ENCODE measurements at regions not wholly inside any gene's neighbourhood (a gene's known extent, or its start where the extent isn't known, plus 50 kb on each side); places are given as distances from the start of the nearest gene placed in this dataset.

DNA sequence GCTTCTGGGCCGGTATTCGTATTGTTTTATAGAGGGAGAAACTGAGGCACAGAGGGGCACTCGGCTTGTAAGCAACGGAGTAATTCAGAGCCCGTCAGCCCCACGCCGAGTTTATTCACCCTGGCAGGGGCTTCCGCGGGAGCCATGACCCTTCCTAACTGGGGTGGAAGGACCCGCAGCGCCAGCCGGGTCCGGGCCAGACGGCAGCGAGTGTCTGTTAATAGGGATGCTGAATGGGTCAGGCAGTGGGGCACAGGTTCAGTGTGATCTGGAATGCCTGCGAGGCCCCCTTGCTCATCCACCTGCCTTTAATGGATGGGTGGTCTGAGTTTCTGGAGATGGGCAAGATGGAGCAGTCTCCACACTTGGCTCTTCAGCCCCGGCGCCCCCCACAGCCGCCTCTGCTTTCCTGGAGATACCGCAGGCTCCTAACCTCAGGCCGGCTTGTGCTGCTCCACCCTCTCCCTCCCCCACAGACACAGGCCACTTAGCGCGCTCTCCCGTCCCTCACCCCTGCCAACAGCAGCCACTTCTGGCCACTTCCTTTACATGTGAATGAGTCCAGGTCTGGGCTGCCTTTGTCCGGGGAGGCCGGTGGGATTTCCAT lies 147.1 kb downstream of the ERCC6L2 start:
- DNase-seq, result peak; percentile 85

DNA sequence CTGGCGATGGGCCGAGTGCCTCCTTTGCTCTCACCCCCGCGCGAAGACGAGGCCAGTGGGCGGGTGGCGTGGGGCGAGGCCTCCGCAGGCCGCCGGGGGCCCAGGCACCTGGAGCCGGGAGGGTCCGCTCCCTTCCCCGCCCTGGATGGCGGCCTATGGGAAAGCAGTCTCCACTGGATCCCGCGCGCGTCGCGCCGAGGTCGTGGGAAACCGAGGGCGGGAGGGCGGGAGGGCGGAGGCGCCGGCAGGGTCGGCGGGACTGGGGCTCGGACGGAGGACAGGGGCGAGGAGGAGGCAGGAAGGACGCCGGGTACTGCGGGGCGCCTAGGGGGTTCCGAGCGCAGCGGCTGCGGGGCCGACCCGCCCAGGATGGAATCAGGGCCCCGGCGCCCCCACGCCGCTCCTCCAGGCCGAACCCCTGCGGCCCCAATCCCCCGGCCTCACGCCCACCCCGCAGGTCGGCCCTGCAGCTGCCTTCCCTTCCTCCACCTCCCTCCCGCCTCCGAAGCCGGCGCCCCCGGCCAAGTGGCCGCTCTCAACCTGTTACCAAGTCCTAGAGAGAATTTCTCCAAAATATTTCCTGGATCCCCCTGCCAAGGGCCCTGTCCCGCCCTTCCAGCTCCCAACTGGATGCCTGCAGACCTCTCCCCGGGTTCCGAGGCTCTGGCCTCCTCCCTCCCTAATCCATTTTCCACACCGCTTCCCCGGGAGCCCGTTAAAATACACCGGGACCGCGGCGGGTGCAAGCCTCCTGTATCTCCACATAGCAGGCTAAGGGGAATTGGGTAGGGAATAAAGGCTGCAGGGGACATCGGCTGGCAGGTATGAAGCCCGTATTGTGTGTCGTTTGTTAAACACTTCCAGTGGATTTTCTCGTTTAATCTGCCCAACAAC lies 146.3 kb downstream of the ERCC6L2 start:
- Histone ChIP-seq H3K27me3 (ENCODE audit: control insufficient read depth, insufficient read depth, low read length) (peaks cover 75% of the 10 kb centered on the region), H3K36me3 (replicated peaks; ENCODE audit: control insufficient read depth, insufficient read depth, low read length) (no peaks in the 10 kb centered on the region; the same call in 1 of the 2 replicates), H3K4me3 (ENCODE audit: insufficient read depth, low read depth, low read length) (peak overlapping the region; percentile 62)
- peak; percentile 85 for DNase-seq

More for the DNA sequence above, 147.1 kb downstream of the ERCC6L2 start:
- peaks cover 82% of the 10 kb centered on the region for H3K27me3 ChIP-seq (ENCODE audit: control insufficient read depth, insufficient read depth, low read length)
- H3K36me3 ChIP-seq (replicated peaks; ENCODE audit: control insufficient read depth, insufficient read depth, low read length), result no peaks in the 10 kb centered on the region
- H3K4me3 ChIP-seq (ENCODE audit: insufficient read depth, low read depth, low read length), result peak overlapping the region; percentile 62

DNA sequence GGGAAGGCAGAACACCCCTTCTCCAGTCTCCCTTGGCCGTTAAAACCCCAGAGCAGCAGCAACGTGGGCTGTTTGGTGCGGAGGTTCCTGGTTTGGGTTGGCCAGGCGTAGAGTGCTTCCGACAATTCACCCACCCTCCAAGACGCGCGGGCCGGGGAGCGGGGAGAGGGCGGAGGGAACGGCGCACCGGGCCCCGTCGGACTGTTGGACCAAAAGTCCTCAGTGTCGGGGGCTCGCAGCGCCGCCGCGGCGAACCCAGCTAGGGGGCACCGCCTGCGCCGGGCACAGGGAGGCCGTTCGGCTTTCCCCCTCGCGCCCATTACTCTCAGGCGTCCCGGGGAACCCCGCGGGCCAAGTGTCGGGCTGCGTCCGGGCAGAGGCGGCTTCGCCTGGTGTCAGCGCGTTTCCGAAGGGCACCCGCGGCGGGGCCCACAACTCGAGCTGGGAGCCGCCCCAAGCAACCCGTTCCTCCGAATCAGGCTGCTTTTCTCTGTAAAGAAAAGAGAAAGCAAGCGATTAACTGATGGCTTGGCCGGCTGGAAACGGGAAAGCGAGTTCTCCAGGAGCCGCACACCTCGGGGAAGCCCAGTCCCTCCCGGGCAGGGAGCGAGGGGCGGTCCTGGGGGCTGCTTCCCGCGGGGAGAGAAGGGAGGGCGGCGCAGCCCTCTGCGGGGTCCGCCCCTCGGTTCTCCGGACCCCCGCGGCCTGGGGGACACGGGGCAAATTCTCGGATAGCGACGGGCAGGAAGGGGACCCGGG lies 145.5 kb downstream of the ERCC6L2 start:
- H3K27me3 ChIP-seq (ENCODE audit: control insufficient read depth, insufficient read depth, low read length), result peaks cover 67% of the 10 kb centered on the region
- H3K4me3 ChIP-seq (ENCODE audit: insufficient read depth, low read depth, low read length), result peak overlapping the region; percentile 62
- no peaks in the 10 kb centered on the region; the same call in 1 of the 2 replicates for H3K36me3 ChIP-seq (replicated peaks; ENCODE audit: control insufficient read depth, insufficient read depth, low read length)
- peak; percentile 85 for DNase-seq

DNA sequence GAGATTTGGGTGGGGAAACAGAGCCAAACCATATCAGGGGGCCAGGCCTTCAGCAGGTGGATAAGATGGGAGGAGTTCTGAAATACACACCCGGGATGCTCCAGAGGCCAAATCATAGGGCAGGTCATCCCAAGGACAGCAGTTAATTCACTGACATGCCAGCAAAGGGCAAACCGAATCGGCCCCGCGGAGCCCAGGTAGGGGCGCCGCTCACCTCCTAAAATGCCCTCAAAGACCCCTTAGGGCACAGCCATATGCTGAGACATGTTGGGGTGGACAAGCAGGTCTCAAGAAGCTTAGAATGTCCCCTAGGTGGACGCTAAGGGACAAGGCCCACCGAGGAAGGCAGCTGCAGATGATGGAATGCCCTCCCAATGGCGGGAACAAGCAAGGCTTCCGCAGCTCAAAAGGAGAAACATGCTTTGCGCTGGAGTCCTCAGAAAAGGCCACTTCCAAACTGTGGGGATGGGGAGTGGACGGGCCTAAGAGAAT lies 144.9 kb downstream of the ERCC6L2 start:
- DNase-seq, result peak; percentile 48
- no peaks in the 10 kb centered on the region; the same call in 1 of the 2 replicates for H3K36me3 ChIP-seq (replicated peaks; ENCODE audit: control insufficient read depth, insufficient read depth, low read length)
- H3K27me3 ChIP-seq (ENCODE audit: control insufficient read depth, insufficient read depth, low read length), result peaks cover 61% of the 10 kb centered on the region
- peak overlapping the region; percentile 62 for H3K4me3 ChIP-seq (ENCODE audit: insufficient read depth, low read depth, low read length)
